ENCODE measurements at regions not wholly inside any gene's neighbourhood (a gene's known extent, or its start where the extent isn't known, plus 50 kb on each side); places are given as distances from the start of the nearest gene placed in this dataset.
"Not testable (repeated sequence)": the region's sequence is repeated elsewhere in the genome, so short reads cannot be mapped to it uniquely, and the experiment has no call there.

DNA sequence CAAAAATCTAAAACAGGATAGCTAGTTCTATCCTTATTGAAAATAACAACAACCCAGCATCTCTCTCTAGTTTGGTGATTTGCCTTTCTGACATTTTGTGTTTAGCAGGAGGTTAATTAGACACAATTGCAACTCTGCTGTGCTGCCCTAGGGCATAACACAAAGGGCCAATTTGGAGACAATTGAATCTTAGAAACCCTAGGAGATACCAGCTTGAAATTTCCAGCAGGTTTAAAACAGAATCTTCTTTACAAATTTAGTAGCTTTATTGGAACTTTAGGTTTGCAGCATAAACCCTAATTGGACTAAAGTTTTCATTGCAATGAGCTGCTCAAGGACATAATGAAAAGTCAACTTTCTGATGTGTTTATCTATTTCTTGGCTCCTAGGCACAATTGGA is 166.7 kb upstream of the FER start:
- DNase-seq, result no peak

DNA sequence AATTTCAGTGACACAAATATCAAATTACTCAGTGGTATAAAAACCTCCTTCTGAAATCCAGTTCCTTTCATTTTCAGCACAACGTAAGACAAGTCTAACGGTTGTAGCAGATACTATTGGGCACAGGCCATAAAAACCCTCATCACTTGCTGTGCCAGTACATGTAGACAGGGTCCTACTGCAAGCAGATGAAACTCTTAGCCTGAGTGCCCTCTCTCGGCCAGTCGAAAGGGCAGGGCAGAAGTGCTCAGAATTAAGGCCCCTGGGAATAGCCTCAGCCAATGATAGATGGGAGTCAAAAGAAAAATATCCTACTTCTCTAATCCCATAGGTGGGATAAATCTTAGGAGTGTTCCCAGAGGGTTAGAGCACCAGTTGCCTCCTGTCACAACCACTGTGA is 168.5 kb upstream of the FER start:
- no peak for DNase-seq

DNA sequence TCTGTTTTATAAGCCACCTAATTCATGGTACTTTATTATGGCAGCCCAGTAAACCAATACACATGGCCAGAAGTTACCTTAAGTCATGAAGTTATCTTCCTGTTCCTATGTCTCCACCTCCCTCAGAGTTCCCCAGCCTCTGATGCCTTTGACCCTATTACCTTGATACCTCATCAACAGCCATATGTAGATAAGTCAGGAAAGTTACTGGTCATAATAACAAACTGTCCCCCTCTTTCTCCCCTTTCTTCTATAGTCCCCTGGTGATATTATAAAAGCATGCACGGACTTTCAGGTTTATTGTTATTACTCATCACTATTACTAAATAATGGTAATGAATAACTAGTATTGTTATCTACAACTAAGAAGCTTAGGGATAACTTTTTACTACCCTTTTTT is 168.9 kb upstream of the FER start:
- no peak for DNase-seq

DNA sequence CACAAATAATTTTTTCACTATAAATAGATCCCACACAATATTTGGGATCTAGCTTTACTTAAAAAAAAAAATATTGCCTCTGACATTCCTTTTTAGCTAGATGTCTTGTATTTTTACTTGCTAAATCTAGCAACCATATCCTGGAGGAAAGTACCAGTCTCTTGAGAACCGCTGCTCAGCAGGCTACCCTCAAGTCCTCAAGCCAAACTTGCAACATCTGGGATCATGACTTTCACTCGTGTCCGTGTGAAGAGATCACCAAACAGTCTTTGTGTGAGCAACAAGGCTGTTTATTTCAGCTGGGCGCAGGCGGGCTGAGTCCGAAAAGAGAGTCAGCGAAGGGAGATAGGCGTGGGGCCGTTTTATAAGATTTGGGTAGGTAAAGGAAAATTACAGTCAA is 180.3 kb upstream of the FER start:
- DNase-seq, result no peak

DNA sequence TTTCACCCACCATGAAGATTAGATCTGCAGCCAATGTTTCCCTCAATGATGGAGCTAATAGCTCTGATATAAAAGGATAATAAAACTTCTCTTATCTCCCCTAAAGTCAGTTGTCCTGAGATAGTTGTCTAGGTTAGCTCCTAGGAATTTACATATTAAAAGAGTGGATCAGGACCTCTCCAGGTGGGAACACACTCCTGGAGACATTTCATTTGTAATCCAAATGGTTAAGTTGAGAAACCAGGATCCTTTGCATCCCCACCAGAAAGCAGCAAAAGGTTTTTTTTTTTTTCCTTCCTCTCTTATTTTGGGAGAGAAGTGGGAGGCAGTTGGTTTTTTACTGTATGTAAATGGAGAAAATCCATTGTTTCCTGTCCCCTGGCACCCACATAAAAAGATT is 182.5 kb upstream of the FBXL17 start:
- DNase-seq, result no peak

DNA sequence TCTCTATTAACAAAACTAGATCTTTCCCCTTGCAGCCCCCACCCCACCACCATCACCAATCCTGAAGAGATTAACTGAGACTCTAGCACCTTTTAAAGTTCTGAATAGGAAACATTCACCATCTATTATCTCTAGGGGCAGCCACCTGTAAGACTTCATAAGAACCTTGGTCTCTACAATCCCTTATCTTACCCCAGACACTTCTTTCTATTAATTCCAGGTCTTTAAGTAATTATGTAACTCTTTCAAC is 180.2 kb upstream of the FBXL17 start:
- no peak for DNase-seq

DNA sequence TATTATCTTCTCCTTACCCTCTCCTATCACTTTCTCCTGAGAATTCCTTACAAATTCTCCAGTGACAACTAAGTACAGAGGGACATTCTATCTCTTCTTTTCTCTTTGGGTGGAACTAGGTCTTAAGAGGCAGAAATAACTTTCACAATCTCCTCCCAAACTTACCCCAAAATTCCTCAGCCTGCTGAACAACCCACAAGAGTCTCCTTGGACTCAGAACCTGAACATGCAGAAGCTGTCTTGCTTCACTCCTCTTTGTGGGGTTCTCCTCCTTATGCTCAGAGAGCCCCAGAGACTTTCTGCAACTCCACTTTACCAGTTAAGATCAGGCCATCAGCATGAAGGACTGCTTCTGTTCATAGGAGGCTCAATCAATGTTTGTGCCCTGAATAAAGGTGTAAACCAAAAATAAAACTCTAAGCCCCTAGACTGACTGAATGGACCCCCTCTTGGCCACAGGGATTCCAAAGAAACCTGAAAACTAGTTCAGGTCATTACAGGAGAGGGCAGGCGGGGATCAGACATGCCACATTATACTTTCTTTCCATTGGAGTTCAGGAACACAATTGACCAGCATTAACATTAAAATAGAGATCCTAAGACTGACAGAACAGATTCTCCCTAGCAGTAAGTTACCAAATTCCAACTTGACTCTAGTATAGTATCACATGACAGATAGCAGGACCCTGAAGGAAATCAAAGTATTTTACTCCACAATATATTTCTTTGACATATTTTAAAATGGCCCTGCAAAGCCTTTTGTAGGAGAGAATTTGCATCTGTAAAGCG is 179.7 kb upstream of the FBXL17 start:
- no peak for DNase-seq

DNA sequence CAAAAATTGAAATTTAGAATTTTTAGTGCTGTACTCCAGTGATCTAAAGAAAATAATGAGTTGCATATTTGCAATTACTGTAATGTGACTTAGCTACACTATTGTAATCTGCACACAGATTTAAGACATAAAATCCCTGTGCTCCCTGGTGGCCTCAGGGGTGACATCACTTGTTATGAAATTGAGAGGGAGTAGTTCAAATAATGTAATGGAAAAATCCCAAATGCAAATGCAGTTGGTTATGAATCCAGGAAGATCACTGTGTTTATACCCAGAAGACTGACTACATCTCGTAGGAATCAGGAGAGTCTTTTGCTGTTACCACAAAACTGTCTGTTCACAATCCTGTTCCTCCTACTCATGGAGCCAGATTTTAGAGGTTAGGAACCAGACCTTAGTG is 178.7 kb upstream of the FBXL17 start:
- DNase-seq, result no peak

DNA sequence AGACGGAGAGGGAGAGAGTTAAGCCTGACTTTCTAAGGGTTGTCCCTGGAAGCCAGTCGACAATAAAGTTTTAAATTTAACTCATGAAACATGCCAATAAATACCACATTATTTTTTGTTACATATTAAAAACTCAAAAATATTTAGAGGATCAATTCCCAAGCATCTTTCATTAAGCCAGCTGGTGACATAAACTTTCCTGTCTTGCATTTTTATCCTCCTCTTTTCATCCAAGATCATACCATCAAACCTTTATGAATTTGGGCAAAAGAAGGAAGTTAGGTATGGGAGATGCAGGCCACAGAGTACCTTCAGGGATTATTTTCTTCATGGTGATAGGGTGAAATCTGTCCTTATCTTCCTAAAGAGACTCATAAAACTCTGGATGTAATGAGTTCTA is 178.3 kb upstream of the FBXL17 start:
- no peak for DNase-seq

DNA sequence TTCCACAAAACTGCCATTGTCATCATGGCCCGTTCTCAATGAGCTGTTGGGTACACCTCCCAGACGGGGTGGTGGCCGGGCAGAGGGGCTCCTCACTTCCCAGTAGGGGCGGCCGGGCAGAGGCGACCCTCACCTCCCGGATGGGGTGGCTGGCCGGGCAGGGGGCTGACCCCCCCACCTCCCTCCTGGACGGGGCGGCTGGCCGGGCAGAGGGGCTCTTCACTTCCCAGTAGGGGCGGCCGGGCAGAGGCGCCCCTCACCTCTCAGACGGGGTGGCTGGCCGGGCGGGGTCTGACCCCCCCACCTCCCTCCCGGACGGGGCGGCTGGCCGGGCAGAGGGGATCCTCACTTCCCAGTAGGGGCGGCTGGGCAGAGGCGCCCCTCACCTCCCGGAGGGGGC is 176.9 kb upstream of the FBXL17 start:
- not testable (repeated sequence) for DNase-seq

DNA sequence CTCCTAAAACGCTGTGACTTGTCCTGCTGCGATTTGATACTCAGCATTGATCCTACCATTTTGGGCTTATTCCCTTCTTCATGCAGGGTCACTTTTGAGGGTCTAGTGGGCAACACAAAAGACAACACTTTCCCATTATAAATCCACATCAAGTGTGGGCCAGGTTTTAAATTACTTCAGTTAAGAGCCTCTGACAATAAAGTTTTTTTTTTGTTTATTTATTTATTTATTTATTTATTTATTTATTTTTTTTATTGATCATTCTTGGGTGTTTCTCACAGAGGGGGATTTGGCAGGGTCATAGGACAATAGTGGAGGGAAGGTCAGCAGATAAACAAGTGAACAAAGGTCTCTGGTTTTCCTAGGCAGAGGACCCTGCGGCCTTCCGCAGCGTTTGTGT is 176.2 kb upstream of the FBXL17 start:
- not testable (repeated sequence) for DNase-seq

DNA sequence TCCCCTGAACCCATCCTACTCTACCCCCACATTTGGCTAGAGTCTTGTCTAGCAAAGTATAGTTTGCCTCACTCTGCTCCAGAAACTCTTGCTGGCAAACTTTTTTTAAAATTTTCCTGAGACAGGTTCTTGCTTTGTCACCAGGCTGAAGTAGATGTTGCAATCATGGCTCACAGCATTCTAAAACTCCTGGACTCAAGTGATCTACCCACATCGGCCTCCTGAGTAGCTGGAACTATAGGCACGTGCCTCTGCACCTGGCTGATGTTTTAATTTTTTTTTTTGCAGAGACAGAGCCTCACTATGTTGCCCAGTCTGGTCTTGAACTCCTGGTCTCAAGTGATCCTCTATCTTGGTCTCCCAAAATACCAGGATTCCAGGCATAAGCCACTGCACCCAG is 175.8 kb upstream of the FBXL17 start:
- no peak for DNase-seq

DNA sequence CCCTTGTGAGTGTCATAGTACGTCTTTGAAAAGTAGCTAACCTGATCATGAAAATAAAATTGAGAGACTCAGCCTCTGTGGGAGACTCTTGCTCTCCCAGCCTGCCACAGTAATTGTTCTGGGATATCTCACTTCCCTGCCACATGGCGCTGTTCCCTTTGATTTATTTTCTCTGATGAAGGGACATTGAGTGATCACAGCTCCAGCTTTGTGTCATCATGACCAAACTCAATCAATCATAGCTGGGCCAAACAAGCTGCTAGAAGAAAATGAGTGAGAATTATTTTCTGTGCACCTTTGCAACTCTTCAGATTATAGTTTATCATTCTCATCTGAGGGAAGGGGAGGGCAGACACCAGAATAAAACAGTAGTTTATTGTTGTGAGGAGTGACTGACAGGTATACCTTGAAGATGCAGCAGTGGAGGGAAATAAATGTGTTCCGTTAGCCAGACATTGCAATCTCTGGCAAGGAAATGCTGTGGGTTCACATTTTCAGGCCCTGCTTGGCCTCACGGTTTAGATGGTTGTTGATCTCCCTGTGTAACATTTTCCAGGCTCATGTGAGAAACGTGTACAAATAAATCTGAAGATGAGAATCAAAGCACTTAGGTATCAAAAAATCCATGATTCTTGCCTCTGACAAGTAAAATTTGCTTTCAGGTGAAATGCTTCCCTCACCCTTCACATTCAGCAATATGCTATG is 174.7 kb upstream of the FBXL17 start:
- DNase-seq, result no peak

DNA sequence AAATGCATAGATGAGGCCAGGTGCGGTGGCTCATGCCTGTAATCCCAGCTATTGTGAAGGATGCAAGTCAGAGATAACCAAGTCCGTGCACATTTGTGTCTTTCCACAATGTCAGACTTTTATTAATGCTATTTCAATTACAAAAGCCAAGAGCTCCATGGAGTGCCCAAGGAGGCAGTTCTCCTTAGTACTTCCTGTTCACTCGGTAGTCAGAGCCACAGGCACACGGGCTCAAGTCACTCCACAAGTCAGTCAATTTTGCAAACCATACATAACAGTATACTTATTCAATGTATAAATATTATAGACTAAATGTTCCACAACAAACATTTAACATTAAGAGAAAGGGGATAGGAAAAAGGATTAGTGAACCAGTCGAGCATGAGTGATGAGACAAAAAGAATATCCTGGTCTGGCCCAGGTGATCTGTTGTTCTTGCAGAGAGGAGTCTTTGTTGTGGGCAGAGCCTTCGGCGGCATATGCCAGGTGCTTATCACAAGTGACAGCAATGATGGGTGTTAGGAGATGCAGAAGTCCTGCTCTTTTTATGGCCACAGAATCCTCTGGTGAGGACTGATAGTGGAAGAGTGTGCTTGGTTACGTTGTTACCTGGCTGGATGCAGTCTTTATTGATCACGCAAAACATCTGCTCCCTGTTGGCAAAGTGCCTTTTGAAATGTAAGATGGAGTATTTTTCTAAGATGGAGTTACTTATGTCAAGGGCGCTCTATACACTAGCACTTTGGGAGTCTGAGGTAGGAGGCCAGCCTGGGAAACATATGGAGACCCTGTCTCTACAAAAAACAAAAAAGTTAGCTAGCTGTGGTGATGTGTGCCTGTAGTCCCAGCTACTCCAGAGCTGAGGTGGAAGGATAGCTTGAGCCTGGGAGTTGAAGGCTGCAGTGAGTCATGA is 167.0 kb upstream of the FBXL17 start:
- no peak for DNase-seq

DNA sequence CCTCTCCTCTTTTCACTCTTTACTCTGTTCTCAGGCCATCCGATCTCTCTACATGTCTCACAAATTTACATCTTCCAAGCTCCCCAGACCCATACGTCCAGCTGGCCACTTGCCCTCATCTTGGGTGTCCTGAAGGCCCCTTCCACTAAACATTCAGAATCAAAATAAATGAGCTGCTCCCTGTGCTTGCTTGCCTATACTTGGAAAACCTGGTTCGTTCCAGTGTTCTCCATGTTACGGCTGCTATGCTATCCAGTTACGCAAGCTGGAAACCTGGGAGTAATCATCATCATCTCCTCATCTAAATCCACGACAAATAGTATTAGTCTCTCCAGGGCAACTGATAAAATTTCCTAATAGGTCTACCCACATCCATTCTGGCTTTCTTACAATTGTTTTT is 165.0 kb upstream of the FBXL17 start:
- DNase-seq, result no peak

DNA sequence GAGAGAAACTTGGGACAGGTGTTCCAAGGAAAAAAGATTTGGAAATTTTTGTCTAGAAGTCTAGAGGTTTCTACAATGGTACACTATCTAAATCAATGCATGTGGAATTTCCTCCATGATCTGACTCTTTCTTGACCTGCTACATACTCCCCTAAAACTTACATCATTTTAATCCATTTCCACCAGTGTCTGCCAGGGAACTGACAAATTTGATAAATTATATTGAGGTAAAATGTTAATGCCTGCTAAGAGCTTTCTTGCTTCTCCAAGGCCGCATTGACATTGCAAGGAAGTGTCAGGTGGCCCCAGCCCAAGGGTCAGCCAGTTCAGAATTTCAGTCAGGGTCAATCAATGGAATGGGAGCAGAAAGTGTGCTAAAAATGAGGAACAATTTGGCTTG is 163.4 kb upstream of the FBXL17 start:
- no peak for DNase-seq

DNA sequence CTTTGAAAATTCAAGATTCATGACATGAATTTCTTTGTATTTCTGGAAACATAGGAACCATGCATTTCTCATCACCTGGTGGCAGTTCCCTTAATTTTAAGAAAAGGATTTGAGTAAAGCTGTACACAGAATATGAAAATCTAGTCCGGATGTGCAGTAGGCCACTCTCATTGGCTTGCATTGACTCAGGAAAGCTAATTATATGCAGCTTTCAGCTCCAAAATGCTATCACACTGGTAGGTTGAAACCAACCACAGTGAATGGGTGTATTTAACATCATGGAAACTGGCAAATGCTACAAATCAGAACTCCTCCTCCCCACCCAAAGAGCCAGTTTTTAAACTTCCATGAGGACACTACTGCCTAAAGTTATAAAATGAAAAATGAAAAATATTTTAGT is 161.6 kb upstream of the FBXL17 start:
- no peak for DNase-seq

DNA sequence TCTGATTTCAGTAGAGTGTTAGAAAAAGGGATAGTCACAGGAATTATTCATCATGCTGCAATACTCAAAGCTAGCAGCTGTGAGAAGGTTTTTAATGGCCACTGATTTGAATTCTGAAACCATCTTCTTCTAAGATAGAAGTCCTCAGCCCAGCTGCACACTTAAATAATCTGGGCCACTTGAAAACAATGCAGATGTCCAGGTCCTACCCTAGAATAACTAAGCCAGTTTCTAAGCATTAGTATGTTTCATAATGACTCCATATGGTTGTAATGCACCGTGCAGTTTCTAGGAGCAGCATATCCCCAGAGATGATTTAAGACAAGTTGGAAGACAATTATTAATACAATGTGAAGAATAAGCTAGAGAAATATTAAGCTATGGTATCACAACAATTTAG is 159.9 kb upstream of the FBXL17 start:
- no peak for DNase-seq

DNA sequence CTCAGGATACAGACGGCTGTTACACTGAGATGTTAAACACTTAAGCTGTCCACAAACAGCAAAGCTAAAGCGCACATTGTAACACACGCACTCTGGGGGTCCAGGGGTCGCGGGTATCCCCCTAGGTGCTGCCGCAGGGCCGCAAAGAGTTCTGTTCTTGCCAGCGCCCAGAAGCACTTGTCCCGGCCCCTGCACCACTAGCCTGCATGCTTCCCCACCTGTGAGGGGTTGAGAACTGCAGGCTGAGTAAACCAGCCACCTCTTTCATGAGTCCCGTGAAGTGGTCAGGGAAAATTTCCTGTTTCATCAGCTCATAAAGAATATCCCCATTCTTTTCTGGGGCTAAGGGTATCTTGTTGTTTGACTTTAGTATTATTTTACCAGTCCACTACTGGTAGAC is 154.4 kb upstream of the FBXL17 start:
- DNase-seq, result no peak

DNA sequence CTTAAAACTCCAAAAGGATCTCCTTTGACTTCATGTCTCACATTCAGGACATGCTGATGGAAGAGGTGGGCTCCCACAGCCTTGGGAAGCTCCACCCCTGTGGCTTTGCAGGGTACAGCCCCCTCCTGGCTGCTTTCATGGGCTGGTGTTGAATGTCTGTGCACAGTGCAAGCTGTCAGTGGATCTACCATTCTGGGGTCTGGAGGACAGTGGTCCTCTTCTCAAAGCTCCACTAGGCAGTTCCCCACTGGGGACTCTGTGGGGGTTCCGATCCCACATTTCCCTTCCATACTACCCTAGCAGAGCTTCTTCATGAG is 150.2 kb upstream of the FBXL17 start:
- not testable (repeated sequence) for DNase-seq

DNA sequence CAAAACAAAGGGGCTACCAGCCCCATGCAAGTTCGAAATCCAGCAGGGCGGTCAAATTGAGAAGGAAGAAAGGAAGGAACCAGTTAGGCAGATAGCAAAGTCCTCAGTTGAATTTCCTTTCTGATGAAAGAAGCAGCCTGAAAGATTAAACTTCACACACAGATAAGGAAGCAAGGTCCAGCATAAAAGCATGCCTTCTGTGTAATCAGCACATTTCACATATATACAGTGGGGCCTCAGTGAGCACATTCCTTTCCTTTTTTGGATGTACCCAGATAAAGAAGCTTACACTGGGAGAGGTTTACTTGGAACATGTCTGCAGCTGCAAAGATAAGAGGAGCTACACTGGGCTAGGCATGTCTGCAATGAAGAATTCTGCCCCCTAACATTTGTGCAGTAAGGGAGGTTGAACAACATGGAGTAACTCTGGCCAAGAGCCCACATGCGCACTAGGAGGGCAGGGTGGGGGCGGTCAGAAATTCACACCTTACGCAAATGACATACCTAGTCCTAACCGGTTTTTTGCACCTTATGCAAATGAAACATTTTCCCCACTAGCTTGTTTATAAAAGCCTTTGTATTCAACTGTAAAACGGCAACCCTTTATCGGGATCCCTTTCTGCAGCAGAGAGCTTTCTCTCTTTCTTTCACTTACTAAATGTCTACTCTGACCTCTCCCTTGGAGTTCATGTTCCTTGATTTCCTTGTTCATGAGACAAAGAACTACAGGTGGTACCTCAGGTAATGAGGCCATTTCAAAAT is 149.7 kb upstream of the FBXL17 start:
- DNase-seq, result no peak

DNA sequence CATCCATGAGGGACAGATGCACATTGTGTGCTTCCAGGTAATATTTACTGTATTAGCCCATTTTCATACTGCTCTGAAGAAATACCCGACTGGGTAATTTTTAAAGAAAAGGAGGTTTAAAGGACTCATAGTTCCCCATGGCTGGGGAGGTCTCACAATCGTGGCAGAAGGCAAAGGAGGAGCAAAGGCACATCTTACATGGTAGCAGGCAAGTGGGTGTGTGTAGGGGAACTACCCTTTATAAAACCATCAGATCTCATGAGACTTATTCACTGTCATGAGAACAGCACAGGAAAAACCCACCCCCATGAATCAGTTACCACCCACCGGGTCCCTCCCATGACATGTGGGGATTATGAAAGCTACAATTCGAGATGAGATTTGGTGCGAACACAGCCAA is 148.8 kb upstream of the FBXL17 start:
- no peak for DNase-seq

DNA sequence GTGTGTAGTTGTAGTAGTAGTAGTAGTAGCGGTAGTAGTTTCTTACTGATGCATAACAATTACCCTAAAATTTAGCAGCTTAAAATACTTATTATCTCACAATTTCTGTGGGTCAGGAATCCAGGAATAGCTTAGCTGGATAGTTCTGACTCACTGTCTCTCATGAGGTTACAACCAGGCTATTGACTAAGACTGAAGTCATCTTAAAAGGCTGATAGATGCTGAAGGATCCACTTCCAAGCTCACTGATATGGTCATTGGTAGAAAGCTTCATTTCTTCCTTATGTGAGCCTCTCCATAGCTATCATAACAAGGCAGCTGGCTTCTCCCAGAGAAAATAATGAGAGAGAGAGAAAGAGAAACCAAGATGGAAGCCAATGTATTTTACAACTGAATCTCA is 147.5 kb upstream of the FBXL17 start:
- DNase-seq, result no peak

DNA sequence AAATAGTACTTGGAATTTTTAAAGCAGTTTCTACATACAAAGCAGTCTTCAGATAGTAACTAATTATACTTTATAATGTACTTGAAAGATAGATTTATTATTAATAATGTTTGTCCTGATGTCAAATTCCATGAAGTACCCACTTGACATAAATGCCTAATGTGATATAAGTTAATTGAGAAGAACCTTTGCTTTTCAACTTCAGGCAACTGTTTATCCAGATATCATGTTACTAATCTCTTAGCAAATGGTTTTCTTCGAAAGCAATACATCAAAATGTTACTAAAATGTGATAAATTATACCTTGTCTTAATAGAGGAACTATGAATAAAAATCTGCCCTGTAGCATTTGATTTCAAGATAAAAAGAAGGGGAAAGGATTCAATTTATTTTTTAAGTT is 146.8 kb upstream of the FBXL17 start:
- no peak for DNase-seq
